Trophoblast cell (in vitro differentiated cells and primary cell): ENCODE measurements at regions not wholly inside any gene's neighbourhood (a gene's known extent, or its start where the extent isn't known, plus 50 kb on each side); places are given as distances from the start of the nearest gene placed in this dataset.
A peak's percentile ranks its signal among the peaks of the same experiment; 100 is the strongest.

ENCODE experiments used
- DNase-seq, 2 donors: peaks; one replicate each; pipeline ENCODE4 v3.0.0-alpha.2; 2016
- H2AFZ ChIP-seq: 2 replicates; pipeline ENCODE4 v1.6.1; 2013; ENCODE audit warnings: low read length, moderate library complexity, mild to moderate bottlenecking; ENCODE audit not compliant: insufficient read depth, poor library complexity
- H2AK5ac ChIP-seq: 2 replicates; pipeline ENCODE4 v1.6.1; 2013; ENCODE audit warnings: mild to moderate bottlenecking, low read length
- H2BK120ac ChIP-seq: 2 replicates; pipeline ENCODE4 v1.6.1; 2013; ENCODE audit warnings: low read length, mild to moderate bottlenecking, moderate library complexity; ENCODE audit not compliant: insufficient read depth, poor library complexity
- H2BK12ac ChIP-seq: 2 replicates; pipeline ENCODE4 v1.6.1; 2013; ENCODE audit warnings: mild to moderate bottlenecking, low read length, moderate library complexity
- H2BK5ac ChIP-seq: 2 replicates; pipeline ENCODE4 v1.6.1; 2013; ENCODE audit warnings: low read length, low read depth, moderate library complexity, mild to moderate bottlenecking; ENCODE audit not compliant: poor library complexity
- H3K14ac ChIP-seq: 2 replicates; pipeline ENCODE4 v1.6.1; 2013; ENCODE audit warnings: mild to moderate bottlenecking, low read length
- H3K18ac ChIP-seq: 2 replicates; pipeline ENCODE4 v1.6.1; 2013; ENCODE audit warnings: mild to moderate bottlenecking, low read length
- H3K23ac ChIP-seq: 2 replicates; pipeline ENCODE4 v1.6.1; 2013; ENCODE audit warnings: low read length
- H3K27ac ChIP-seq: 2 replicates; pipeline ENCODE4 v1.5.1; 2013; ENCODE audit warnings: low read depth, mild to moderate bottlenecking, inconsistent platforms, low read length, moderate library complexity
- H3K27me3 ChIP-seq: 2 replicates; pipeline ENCODE4 v1.6.1; 2013; ENCODE audit warnings: inconsistent platforms, mild to moderate bottlenecking, low read length, moderate library complexity; ENCODE audit not compliant: insufficient read depth
- H3K36me3 ChIP-seq, 2 experiments: 1 replicate in 1 of 2; 2 replicates in 1 of 2; pipeline ENCODE4 v1.6.1; 2013; ENCODE audit warnings: low read length in 2 of 2, mild to moderate bottlenecking in 2 of 2, moderate library complexity in 1 of 2; ENCODE audit not compliant: insufficient read depth in 2 of 2, control insufficient read depth in 1 of 2
- H3K4ac ChIP-seq: 2 replicates; pipeline ENCODE4 v1.6.1; 2013; ENCODE audit warnings: low read depth, mild to moderate bottlenecking, low read length, moderate library complexity
- H3K4me1 ChIP-seq, 2 experiments: 1 replicate in 1 of 2; 2 replicates in 1 of 2; pipeline ENCODE4 v1.6.1; 2013; ENCODE audit warnings: low read length in 2 of 2, mild to moderate bottlenecking in 2 of 2, moderate library complexity in 1 of 2; ENCODE audit not compliant: insufficient read depth in 2 of 2, control insufficient read depth in 1 of 2
- H3K4me2 ChIP-seq: 2 replicates; pipeline ENCODE4 v1.6.1; 2013; ENCODE audit warnings: inconsistent platforms, mild to moderate bottlenecking, low read length, moderate library complexity
- H3K4me3 ChIP-seq: 2 replicates; pipeline ENCODE4 v1.5.1; 2013; ENCODE audit warnings: mild to moderate bottlenecking, low read depth, low read length, inconsistent platforms
- H3K79me1 ChIP-seq: one replicate; pipeline ENCODE4 v1.6.1; 2013; ENCODE audit warnings: low read length
- H3K79me2 ChIP-seq: 2 replicates; pipeline ENCODE4 v1.6.1; 2013; ENCODE audit warnings: low read length, mild to moderate bottlenecking; ENCODE audit not compliant: control insufficient read depth, insufficient read depth, poor library complexity
- H3K9ac ChIP-seq: 2 replicates; pipeline ENCODE4 v1.6.1; 2013; ENCODE audit warnings: mild to moderate bottlenecking, low read length
- H3K9me3 ChIP-seq: 2 replicates; pipeline ENCODE4 v1.6.1; 2013; ENCODE audit warnings: low read depth, mild to moderate bottlenecking, control low read depth, inconsistent platforms, low read length; ENCODE audit not compliant: insufficient read depth
- H4K12ac ChIP-seq: 2 replicates; pipeline ENCODE4 v1.6.1; 2013; ENCODE audit warnings: low read depth, mild to moderate bottlenecking, low read length, moderate library complexity
- H4K8ac ChIP-seq: 2 replicates; pipeline ENCODE4 v1.6.1; 2013; ENCODE audit warnings: low read depth, mild to moderate bottlenecking, low read length, moderate library complexity
- H4K91ac ChIP-seq: one replicate; pipeline ENCODE4 v1.6.1; 2013; ENCODE audit warnings: low read depth, mild to moderate bottlenecking, low read length, moderate library complexity
- WGBS: extraction: QIAGEN DNeasy Blood & Tissue Kit; methylation state at CpG from one replicate; pipeline ENCODE4 v1.1.7; 2013; ENCODE audit warnings: missing lambda C conversion rate; ENCODE audit not compliant: insufficient read length, insufficient coverage; ENCODE audit errors: extremely low coverage; 5-methylcytosine and 5-hydroxymethylcytosine counted together

GRCh38 chr10:128178302-128178958, 52.2 kb upstream of the MKI67 start:
- no peak overlapping the region for H3K9ac ChIP-seq
- no peaks in the 10 kb centered on the region for H3K4me1 ChIP-seq
- H3K27ac ChIP-seq: no peak overlapping the region
- DNase-seq: peak; percentile 12 to 41
- WGBS: no CpG with 5 or more reads among the region's 7 CpGs
- no peak overlapping the region for H2BK12ac ChIP-seq
- no peaks in the 10 kb centered on the region for H3K79me2 ChIP-seq
- no peak overlapping the region for H3K4me2 ChIP-seq
- H3K27me3 ChIP-seq: no peaks in the 10 kb centered on the region
- no peak overlapping the region for H3K23ac ChIP-seq
- H3K9me3 ChIP-seq: peaks cover 4% of the 10 kb centered on the region
- no peak overlapping the region for H3K4me3 ChIP-seq
- H4K91ac ChIP-seq: no peak overlapping the region
- no peak overlapping the region for H3K4ac ChIP-seq
- no peak overlapping the region for H2AK5ac ChIP-seq
- H3K14ac ChIP-seq: no peak overlapping the region
- no peak overlapping the region for H3K18ac ChIP-seq
- H2BK5ac ChIP-seq: no peak overlapping the region
- no peak overlapping the region for H2AFZ ChIP-seq
- no peak overlapping the region for H4K12ac ChIP-seq
- H3K79me1 ChIP-seq: no peaks in the 10 kb centered on the region
- H3K36me3 ChIP-seq: no peaks in the 10 kb centered on the region
- H2BK120ac ChIP-seq: no peak overlapping the region
- no peak overlapping the region for H4K8ac ChIP-seq

- H3K27me3 ChIP-seq: no peaks in the 10 kb centered on the region
- no peak overlapping the region for H4K8ac ChIP-seq
- no peak overlapping the region for H4K12ac ChIP-seq
- H3K4me1 ChIP-seq: no peaks in the 10 kb centered on the region
- no peak overlapping the region for H3K4me2 ChIP-seq
- no peaks in the 10 kb centered on the region for H3K36me3 ChIP-seq
- no peak overlapping the region for H3K18ac ChIP-seq
- no peak overlapping the region for H2AFZ ChIP-seq
- no peak overlapping the region for H3K27ac ChIP-seq
- no CpG with 5 or more reads among the region's 8 CpGs for WGBS
- no peak for DNase-seq
- H2BK12ac ChIP-seq: no peak overlapping the region
- no peak overlapping the region for H3K4ac ChIP-seq
- no peak overlapping the region for H3K9ac ChIP-seq
- H3K79me2 ChIP-seq: no peaks in the 10 kb centered on the region
- no peak overlapping the region for H2BK5ac ChIP-seq
- no peaks in the 10 kb centered on the region for H3K79me1 ChIP-seq
- no peak overlapping the region for H4K91ac ChIP-seq
- H3K14ac ChIP-seq: no peak overlapping the region
- H2BK120ac ChIP-seq: no peak overlapping the region
- H3K9me3 ChIP-seq: no peaks in the 10 kb centered on the region
- H3K4me3 ChIP-seq: no peak overlapping the region
- H3K23ac ChIP-seq: no peak overlapping the region
- no peak overlapping the region for H2AK5ac ChIP-seq
These were observed 54.6 kb upstream of the MKI67 start for GRCh38 chr10:128180843-128181242.

GRCh38 chr10:128185627-128186026, 59.4 kb upstream of the MKI67 start:
- no peak overlapping the region for H2AFZ ChIP-seq

GRCh38 chr10:128186959-128187787, 61.0 kb upstream of the MKI67 start:
- Histone ChIP-seq H4K91ac (no peak overlapping the region), H3K79me1 (no peaks in the 10 kb centered on the region), H2BK5ac (no peak overlapping the region), H4K8ac (no peak overlapping the region), H4K12ac (no peak overlapping the region), H3K4ac (no peak overlapping the region), H3K4me1 (peaks cover 0 to 2% of the 10 kb centered on the region in 2 experiments), H3K4me2 (no peak overlapping the region), H3K4me3 (no peak overlapping the region), H3K9ac (no peak overlapping the region), H2AFZ (no peak overlapping the region), H3K14ac (no peak overlapping the region), H2AK5ac (no peak overlapping the region), H3K36me3 (no peaks in the 10 kb centered on the region), H3K79me2 (no peaks in the 10 kb centered on the region), H3K18ac (no peak overlapping the region), H3K9me3 (no peaks in the 10 kb centered on the region), H3K27ac (no peak overlapping the region), H3K27me3 (no peaks in the 10 kb centered on the region), H2BK120ac (no peak overlapping the region), H3K23ac (no peak overlapping the region), H2BK12ac (no peak overlapping the region)
- WGBS: no CpG with 5 or more reads among the region's 17 CpGs
- no peak for DNase-seq

More at GRCh38 chr10:128185627-128186026, 59.4 kb upstream of the MKI67 start:
- H2BK120ac ChIP-seq: no peak overlapping the region
- H3K79me1 ChIP-seq: no peaks in the 10 kb centered on the region
- no peak overlapping the region for H2BK12ac ChIP-seq
- no peak for DNase-seq
- no peak overlapping the region for H3K9ac ChIP-seq
- no peak overlapping the region for H3K23ac ChIP-seq
- H3K4me2 ChIP-seq: no peak overlapping the region
- no peaks in the 10 kb centered on the region for H3K27me3 ChIP-seq
- H3K79me2 ChIP-seq: no peaks in the 10 kb centered on the region
- no peaks in the 10 kb centered on the region for H3K36me3 ChIP-seq
- H3K4me1 ChIP-seq: peaks cover 0 to 2% of the 10 kb centered on the region in 2 experiments
- WGBS: no CpG with 5 or more reads among the region's 1 CpG
- no peak overlapping the region for H2BK5ac ChIP-seq
- no peak overlapping the region for H3K14ac ChIP-seq
- H4K12ac ChIP-seq: no peak overlapping the region
- H3K4me3 ChIP-seq: no peak overlapping the region
- no peak overlapping the region for H3K27ac ChIP-seq
- no peak overlapping the region for H3K4ac ChIP-seq
- H4K91ac ChIP-seq: no peak overlapping the region
- no peak overlapping the region for H4K8ac ChIP-seq
- no peak overlapping the region for H3K18ac ChIP-seq
- no peak overlapping the region for H2AK5ac ChIP-seq
- no peaks in the 10 kb centered on the region for H3K9me3 ChIP-seq
